LNCAP (cell line): ENCODE measurements at regions not wholly inside any gene's neighbourhood (a gene's known extent, or its start where the extent isn't known, plus 50 kb on each side); places are given as distances from the start of the nearest gene placed in this dataset.

Experiments
- TF ChIP-seq, protein P1 (sequence below): fragments of 450-650 bp; IDR thresholded peaks from 2 replicates; pipeline ENCODE4 v1.5.1; 2017; ENCODE audit warnings: mild to moderate bottlenecking

DNA sequence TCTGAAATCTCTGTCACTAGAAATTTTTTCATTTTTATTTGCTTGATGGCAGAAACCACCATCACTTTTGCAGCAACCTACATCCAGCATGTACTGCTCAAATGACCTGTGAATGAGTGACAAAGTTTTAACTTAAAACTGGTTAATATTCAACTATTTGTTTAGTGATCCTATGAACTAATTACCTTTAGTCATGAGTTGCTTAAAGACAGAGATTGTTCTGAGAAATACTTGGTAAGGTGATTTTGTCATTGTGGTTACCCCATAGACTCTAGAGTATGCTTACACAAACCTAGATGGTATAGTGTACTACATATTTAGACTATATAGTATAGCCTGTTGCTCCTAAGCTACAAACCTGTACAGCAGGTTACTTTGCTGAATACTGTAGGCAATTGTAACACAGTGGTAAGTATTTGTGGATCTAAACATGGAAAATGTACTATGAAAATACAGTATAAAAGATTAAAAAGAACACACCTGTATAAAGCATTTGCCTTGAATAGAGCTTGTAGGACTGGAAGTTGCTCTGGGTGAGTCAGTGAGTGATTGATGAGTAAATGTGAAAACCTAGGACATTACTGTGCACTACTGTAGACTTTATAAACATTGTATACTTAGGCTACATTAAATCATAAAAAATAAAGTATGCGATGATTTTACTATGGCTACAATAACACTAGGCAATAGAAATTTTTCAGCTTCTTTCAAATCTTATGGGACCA, 256.6 kb upstream of the PPFIA2 start:
- TF ChIP-seq, protein P1, sequence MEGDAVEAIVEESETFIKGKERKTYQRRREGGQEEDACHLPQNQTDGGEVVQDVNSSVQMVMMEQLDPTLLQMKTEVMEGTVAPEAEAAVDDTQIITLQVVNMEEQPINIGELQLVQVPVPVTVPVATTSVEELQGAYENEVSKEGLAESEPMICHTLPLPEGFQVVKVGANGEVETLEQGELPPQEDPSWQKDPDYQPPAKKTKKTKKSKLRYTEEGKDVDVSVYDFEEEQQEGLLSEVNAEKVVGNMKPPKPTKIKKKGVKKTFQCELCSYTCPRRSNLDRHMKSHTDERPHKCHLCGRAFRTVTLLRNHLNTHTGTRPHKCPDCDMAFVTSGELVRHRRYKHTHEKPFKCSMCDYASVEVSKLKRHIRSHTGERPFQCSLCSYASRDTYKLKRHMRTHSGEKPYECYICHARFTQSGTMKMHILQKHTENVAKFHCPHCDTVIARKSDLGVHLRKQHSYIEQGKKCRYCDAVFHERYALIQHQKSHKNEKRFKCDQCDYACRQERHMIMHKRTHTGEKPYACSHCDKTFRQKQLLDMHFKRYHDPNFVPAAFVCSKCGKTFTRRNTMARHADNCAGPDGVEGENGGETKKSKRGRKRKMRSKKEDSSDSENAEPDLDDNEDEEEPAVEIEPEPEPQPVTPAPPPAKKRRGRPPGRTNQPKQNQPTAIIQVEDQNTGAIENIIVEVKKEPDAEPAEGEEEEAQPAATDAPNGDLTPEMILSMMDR = no peak

GRCh38 chr12:82012176-82012575, 253.0 kb upstream of the PPFIA2 start:
- TF ChIP-seq, protein P1 = no peak

DNA sequence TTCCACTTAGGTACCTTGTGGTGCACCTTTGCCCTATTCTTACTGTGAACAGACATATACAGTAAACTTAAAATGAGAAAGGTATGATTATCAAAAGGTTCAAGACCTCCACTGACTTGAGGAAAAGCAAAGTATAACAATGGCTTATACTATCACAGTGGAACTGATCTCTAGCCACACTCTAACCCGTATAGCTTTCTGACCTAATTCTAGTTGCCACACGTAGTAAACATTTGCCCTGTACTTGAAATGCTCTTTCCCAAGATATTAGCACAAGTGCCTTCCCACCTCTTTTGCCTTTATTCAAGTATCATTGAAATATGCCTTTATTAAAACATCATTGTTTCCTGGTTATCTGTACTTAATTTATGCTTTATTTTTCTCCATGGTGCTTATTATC, 250.4 kb upstream of the PPFIA2 start:
- TF ChIP-seq, protein P1 = no peak

- TF ChIP-seq, protein P1 = no peak
These were observed 249.1 kb upstream of the PPFIA2 start for GRCh38 chr12:82008251-82008650.

DNA sequence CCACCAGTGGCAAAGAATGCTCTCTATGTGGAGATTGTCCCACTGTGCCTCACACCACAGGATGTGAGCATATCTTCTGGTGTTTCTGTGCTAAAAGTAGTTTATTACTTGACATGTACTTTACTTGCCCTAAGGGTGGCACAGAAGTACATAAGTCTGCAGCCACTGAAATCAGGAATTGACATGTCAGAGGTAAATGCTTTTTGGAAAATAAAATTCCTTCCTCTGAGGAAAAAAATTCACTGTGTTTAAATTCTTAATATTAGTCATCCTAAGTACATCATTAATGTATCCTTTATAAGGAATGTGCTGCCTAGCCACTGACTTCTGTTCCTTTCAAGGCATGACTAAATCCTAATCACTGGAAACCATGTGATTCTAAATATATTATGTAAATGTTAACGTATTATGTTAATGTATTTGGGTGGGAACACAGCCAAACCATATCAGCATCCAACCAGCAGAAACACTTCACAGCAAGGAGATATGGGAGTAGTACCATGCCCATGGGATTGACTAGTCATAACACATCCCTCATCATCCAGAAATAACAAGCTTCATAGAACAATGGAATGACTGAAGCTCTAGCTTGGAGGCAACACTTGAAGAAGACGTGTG, 239.7 kb upstream of the PPFIA2 start:
- TF ChIP-seq, protein P1 = no peak

GRCh38 chr12:81992461-81992860, 233.3 kb upstream of the PPFIA2 start:
- TF ChIP-seq, protein P1 = peak; percentile 27; the same call in 1 of the 2 replicates

DNA sequence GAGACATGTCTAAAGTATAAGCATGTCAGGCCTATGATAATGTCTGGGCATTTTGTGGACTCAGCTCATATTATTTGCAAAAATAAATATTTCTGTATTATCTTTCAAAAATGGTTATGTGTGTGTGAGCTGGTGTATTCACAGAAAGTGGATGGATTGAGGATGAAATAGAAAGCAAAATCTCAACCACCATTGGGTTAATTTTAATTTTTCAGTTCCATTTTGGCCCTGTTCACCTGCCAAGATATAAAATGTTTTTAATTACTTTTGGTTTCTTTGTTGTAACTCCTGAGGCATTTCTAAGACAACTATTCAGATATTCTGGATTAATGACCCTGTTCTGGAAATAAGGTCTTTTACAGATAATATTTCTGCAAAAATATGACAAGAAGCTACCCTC, 232.7 kb upstream of the PPFIA2 start:
- TF ChIP-seq, protein P1 = no peak
